Frontal cortex (tissue), 3 donors: ENCODE measurements at regions not wholly inside any gene's neighbourhood (a gene's known extent, or its start where the extent isn't known, plus 50 kb on each side); places are given as distances from the start of the nearest gene placed in this dataset.
"Not testable (repeated sequence)": the region's sequence is repeated elsewhere in the genome, so short reads cannot be mapped to it uniquely, and the experiment has no call there.

Experiments used
- DNase-seq, 2 donors: peaks; one replicate each; pipeline ENCODE4 v3.0.0; 2012; ENCODE audit warnings: low spot score in 2 of 2
- FAIRE-seq: peaks from 2 replicates; lab custom pipeline; 2012; peaks lifted over from hg19 to GRCh38; lab: Jason Lieb, UNC
- donor health status: control.
- donor health status: control.
- donor health status: control.

DNA sequence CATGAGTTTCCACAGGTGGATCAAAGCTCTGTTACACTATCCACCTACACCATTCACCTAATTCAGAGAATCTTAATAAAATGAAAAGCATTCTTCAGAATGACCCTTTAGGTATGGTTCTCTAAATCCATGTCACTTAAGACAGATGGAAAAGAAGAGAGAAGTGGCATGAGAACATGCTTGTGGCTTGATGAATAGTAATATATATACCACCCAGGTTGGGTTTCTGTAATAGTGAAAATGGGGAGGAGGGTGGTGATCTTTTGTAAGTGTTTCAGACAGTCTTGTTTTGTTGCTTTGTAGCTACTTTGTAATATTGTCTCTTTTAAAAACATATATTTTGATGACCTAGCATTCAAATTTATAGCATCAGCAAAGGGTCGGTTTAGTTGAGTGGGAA is 469.8 kb downstream of the USP25 start:
- no peak for FAIRE-seq

DNA sequence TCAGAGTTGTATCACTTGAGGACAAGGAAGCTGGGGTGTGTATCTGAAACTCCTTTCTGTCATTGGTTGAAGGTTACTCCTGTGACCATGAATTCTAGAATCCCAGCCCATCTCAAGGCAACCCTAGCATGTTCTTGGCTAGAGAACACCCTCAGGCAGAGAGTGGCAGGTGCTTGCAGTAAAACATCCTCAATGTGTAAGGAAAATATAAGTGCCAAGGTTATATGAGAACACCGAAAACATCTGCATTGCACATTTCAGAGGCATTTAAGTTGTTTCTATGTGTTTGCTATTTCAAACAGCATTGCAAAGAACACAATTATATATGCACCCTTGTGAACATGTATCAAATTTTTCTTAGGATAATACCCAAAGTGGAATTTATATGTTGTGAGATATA is 471.9 kb downstream of the USP25 start:
- FAIRE-seq, result no peak
- DNase-seq, result no peak

More for the DNA sequence above, 469.8 kb downstream of the USP25 start:
- no peak for DNase-seq

GRCh38 chr21:16205527-16205926 is 475.7 kb downstream of the USP25 start:
- FAIRE-seq (no peak), DNase-seq (no peak)

DNA sequence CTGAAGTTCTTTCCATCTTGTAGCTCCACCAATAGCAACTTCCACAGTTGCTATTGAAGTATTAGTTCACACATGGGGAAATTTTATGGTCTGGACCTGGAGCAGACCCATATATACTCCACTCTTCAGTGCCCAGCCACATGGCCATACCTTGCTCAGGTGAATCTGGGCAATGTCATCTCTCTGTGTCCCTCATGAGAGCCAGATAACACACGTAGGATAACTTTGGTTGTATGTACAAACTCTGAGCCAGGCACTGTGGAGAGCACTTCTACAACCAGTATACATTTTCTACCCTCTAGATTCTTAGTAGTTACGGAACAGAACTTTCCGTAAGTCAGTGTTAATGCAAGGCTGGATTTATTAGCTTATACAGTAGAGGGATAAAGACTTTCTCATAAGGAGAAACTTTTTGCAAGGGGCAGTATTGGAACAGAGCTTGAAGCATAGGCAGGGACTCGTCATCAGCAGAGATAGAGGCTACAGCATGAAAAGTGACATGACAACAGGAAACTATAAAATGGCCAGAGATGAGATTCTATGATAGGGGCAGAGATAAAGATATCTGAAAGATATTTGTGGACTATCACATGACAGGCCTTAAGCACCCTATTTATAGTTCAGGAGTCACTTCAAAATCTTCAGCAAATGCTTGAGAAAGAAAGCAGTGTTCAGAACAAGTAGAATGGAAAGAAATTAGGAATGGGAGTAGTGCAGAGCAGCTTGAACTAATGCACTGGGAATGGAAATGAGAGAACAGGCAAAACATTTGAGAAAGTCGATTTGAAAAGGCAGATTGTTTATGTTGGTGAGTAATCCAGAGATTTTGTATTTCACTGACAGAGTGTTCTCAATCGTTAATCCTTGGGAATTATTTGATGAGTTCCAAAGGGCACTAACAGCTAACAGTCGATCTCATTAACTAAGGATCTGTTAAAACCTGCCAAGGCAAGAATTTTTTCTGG is 481.8 kb downstream of the USP25 start:
- no peak for FAIRE-seq
- DNase-seq, result no peak

DNA sequence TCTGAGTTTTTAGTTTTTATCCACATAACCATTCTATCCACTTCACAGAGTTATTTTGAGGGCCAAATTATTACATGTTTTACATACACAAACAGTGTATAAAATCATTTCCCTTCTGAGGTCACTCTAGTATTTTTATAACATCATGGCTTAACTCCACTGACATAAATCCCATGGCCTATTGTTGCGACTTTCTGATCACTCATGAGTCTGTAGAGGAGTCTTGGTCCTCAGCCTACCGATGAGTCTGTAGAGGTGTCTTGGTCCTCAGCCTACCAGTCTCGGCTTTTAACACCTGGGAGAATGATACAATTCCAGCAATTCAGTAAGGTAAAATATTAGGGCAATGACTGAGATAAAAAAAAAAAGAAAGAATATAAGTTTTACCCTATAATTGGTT is 483.7 kb downstream of the USP25 start:
- no peak for DNase-seq
- no peak for FAIRE-seq

DNA sequence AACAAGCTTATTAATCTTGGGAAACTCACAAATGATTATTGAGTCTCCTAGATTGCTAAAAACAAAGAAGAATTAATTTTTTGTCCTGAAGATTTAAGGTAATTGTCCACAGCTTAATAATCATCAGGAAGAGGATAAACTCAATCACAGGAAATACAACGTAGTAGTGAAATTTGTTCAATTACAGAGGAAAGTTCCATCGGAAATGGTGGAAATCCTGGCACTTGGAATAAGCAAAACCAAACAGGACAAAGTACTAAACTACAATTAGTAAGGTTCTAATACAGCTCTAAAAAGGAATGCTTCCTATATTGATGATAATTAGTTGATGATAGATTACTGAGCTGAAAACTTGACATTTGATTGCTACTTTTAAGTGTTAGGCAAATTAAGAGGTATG is 485.4 kb downstream of the USP25 start:
- FAIRE-seq (no peak), DNase-seq (no peak)

DNA sequence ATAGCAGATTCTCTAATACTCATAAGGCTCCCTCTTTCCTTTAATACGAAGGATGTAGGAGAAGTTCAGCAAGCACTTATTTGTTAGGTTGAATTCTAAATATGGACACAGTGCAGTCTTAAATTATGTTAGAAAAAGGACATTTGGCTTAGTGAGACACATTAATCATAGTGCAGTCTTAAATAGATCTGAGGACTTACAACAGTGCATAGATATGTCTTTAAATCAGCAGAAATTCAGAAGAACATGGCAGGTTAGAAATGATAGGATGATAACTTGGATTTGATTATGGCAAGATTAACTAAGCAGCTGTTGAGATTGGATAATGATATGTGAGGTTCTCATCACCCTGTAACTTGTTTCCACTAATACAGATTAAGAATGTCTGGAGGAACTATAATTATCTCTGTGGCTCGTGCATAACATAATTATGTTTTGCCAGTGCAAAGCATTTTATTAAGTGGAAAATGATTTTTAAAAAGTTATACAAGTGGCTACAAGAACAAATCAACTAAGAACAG is 485.9 kb downstream of the USP25 start:
- DNase-seq (no peak), FAIRE-seq (no peak)

GRCh38 chr21:16216288-16216962 is 486.6 kb downstream of the USP25 start:
- FAIRE-seq, result no peak

GRCh38 chr21:16218682-16219343 is 489.0 kb downstream of the USP25 start:
- FAIRE-seq, result no peak

More at GRCh38 chr21:16216288-16216962, 486.6 kb downstream of the USP25 start:
- no peak for DNase-seq

GRCh38 chr21:16224756-16225155 is 495.0 kb downstream of the USP25 start:
- not testable (repeated sequence) for DNase-seq, FAIRE-seq

More at GRCh38 chr21:16218682-16219343, 489.0 kb downstream of the USP25 start:
- DNase-seq, result no peak

DNA sequence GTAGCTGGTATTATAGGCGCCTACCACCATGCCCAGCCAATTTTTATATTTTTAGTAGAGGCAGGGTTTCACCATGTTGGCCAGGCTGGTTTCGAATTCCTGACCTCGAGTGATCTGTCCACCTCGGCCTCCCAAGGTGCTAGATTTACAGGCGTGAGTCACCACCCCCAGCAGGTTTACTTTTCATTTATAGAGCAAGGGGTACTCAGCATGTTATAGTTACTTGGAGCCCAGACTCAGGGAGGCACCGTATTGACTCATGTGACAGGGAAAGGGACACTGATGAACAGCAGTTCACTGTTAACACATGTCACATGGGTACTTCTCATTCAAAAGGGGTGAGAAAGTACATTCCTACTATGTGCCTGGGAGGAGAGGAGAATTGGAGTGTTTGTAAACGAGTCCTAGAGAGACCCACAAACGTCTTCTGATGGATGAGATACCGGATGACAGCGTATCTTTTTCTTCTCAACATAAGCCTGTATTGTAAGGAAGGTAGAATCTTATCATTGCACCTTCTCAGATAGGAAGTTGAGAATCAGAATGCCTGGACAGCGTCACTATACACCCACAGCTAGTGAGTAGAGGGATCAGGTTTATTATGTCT is 510.0 kb downstream of the USP25 start:
- no peak for FAIRE-seq
- no peak for DNase-seq

- DNase-seq (no peak), FAIRE-seq (no peak)
These were observed 511.2 kb downstream of the USP25 start for GRCh38 chr21:16241016-16241415.

DNA sequence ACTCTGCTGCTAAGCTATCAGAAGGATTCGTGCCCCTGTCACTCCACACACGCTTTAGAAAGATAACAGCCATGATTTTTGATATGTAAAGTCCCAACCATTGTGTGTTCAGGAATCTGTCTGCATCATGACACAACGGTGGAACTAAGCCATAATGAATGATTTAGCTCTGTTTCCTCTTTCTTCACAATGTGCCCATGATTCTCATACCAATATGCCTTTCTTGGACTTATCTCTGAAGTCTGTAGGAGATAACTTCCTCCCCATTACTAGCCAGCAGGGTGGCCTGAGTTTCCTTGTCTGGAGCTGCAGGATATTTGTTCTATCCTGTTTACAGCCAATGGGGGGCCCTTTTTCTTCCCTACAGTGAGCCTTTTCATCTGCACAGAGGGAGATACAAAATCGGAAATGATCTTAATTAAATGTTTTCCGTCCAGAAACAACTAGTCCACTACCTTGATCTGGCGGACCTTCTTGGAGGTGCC is 511.7 kb downstream of the USP25 start:
- DNase-seq, result no peak
- no peak for FAIRE-seq

DNA sequence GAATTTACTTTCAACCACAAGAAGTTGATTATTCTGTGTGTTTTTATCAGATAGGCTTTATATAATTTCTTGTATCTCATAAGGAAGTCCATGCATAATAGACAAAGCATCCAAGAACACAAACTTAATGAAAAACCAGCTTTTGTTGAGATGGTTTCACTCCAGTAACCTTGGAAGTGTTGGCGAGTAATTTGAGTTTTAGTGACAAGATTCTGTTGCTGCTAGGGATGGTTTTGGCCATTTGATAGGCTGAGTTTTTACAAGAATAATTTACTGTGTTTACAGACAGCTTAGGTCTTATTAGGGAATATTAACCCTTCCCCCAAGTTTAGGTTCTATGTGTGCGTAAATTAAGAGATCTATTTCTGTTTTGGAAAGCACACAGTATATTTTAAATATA is 513.6 kb downstream of the USP25 start:
- DNase-seq (no peak), FAIRE-seq (no peak)

DNA sequence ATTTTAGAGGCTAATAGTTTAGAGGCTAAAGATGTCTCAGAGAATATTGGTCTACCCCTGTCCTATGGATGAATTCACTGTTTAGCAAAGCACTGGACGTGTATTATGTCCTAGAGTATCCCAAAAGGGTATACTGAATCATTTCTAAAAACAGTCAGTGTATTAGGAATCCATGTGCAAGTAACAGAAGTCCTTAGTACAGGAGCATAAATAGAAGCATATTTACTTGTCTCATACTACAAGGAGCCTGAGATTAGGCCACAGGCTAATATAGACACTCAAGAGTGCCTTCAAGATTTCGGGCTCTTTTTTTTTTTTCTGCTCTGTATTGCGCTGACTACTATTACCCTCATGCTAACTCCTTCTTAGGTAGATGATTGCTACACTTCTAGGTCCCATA is 518.9 kb downstream of the USP25 start:
- FAIRE-seq (no peak), DNase-seq (no peak)

DNA sequence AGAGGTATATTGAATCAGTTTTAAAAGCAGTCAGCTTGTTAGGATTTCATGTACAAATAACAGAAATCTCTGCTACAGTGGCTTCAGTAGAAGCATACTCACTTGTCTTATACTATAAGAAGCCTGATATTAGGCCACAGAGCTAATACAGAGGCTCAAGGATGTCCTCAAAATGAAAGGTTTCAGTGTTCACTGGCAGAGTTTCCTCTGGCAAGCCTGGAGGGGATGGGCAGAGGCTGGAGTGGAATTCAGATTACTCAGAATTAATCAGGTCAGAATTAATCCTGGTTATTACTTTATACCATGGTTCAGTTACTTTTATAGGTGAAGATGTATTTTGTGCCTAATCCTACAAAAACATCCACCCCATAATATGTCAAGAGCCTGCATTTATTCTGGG is 520.5 kb downstream of the USP25 start:
- FAIRE-seq, result no peak

DNA sequence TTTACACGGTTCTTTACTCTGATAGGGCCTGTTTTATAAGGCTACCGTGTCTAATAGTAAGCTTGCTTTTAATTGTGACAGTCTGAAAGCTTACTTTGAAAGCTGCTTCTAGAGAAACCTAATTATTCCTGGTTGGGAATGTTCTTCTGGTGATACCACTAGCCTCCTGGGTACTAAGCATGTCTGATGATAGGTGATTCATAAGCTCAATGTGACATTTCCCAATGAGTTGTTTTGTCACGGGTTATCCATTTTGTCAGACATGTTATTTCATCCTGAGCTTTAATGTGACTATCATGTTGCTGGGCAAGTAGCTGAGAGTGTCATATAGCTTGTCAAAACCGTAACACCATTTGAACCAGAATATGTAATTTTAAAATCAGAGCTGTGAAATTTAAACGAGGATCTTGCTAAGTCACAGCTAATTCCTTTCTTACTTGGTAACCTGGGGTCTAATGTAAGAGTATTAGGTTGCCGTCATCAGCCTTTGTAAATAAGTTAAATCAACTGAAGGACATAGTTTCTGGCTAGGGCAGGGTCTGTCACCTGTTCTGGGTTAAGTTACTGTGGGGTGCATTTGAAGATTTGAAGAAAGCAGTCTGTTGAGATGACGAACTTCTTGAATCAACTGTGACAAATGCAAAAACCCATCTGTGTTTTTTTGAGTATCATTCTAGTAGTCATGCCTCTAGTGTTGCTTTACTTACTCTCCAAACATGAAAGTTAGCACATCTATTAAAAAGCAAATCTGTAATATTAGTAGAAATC is 529.2 kb downstream of the USP25 start:
- DNase-seq (no peak), FAIRE-seq (no peak)

More for the DNA sequence above, 520.5 kb downstream of the USP25 start:
- no peak for DNase-seq

GRCh38 chr21:16262091-16262490 is 532.3 kb downstream of the USP25 start:
- no peak for FAIRE-seq
- no peak for DNase-seq

DNA sequence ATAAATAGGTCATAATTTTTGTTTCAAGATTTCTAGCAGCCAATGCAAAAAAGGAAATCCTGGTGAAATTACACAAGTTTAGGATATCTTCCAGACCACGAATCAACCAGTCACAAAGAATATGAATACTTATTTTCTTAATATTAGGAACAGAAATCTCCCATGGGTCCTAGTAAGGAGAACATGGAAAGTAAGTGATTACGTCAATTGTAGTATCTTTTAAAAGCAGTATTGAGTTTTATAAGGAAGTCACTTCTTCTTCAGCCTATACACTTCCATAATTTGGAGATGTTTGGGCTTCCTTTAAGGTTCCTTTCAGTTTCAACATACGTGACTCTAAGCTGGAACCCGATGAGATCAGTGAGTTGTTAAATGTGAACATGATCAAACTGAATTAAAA is 534.5 kb downstream of the USP25 start:
- no peak for FAIRE-seq
- DNase-seq, result no peak
